ENCODE measurements at regions not wholly inside any gene's neighbourhood (a gene's known extent, or its start where the extent isn't known, plus 50 kb on each side); places are given as distances from the start of the nearest gene placed in this dataset.

DNA sequence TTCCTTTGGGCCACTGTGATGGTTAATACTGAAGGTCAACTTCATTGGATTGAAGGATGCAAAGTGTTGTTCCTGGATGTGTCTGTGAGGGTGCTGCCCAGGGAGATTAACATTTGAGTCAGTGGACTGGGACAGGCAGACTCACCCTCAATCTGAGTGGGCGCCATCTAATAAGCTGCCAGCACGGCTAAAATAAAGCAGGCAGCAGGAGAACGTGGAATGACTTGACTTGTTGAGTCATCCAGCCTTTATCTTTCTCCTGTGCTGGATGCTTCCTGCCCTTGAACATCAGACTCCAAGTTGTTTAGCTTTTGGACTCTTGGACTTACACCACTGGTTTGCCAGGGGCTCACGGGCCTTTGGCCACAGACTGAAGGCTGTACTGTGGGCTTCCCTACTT, 1046.9 kb downstream of the TYW1 start:
- TF ChIP-seq EZH2 (IDR thresholded peaks at IDR 0.05; ENCODE audit: insufficient read depth, low read length) (no peak), CTCF (IDR thresholded peaks at IDR 0.05; ENCODE audit: insufficient read depth, low read depth, low read length) (no peak)

Measured in astrocyte (in vitro differentiated cells and primary cell).